Activated effector memory CD4-positive, alpha-beta T cell treated with anti-CD3 and anti-CD28 coated beads, Interleukin-2, amount 50 U/mL, for 16 hours (primary cell): ENCODE measurements at regions not wholly inside any gene's neighbourhood (a gene's known extent, or its start where the extent isn't known, plus 50 kb on each side); places are given as distances from the start of the nearest gene placed in this dataset.

Experiments used
- DNase-seq: peaks from one replicate; pipeline ENCODE4 v3.0.0-alpha.2; 2020

DNA sequence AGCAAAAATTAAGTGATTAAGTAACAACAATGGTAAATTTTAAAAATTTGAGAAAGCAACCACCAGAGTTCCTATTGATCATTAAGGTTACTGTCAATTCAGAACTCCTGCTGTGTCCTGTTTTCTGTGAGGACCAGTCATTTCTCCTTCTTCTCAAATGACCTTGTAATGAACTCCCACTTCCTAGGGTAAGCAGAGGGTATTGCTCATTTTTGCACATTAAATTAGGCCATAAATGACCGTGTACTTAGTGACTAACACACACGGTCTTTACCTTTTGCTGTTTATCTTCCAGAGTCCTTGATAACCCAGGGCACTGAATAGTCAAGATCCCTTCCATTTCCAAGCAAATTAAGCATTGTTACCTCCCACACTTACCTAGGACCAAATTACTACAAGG is 227.5 kb upstream of the LYPLAL1 start:
- no peak for DNase-seq

DNA sequence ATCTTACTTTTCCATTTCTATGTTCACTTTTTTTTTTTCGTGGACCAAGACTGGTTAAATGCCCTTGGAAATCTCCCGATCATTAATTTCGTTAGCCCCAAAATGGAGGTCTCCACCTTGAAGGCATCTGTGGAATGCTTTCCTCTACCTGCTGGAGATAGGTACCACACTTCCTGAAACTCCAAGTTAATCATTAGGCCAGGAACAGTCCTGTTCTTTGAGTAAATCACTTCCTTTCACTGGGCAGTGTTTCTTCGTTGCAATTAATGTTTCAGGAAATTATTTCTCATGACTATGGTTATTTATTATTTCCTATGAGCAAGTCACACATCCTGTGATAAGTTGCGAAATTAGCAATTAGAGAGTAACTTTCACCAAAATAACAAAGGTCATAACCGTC is 225.2 kb upstream of the LYPLAL1 start:
- DNase-seq: no peak

DNA sequence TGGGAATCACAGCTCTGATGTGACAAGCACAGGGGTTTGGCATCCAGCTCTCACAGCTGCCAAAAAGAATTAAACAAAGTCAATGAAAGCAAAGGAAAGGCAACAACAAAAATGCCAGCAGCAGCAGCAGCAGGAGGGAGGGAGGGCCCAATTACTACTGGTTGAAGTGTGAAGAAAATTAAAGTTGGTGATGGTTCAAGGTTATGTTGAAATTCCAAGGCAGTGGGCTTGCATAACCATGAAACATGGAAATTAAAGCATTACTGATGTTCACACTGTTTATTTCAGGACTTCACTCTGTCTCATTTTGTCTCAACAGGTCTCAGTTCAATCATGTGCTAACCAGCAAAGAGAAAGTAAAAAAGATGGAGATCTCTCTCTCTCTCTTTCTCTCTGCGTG is 220.3 kb upstream of the LYPLAL1 start:
- no peak for DNase-seq

DNA sequence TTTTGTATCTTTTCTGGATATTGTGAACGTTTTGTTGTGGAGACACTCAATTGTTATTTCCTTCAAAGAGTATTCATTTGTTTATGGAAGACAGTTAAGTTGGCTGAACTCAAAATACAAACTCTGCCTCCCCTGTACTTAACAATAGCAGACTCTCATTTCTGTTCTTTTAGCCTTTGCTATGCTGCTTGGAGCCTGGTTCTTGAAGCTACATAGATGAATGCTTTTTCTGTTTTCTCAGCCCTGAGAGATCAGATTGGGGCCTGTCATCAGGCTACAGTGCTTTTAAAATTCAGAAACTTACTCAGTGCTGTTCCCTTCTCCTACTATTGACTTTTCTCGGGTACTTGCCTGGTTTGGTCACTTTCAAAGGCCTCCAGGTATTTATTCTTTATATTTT is 215.7 kb upstream of the LYPLAL1 start:
- DNase-seq: no peak

DNA sequence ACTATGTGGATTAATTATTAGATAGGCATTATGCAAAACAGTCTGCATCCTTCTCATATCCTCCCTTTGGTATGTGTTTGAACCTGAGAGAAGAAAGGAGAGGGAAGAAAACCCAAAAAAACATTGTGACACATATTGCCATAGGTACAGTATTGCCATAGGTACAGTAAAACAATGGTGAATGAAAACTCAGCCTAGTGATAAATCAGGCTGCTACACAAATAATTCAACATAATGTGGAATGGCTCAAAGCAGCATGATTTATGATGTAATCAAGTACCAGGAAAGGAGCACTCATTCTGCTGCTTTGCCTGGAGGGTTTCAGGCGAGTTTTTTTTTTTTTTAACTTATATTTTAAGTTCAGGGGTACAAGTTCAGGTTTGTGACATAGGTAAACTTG is 213.9 kb upstream of the LYPLAL1 start:
- no peak for DNase-seq

DNA sequence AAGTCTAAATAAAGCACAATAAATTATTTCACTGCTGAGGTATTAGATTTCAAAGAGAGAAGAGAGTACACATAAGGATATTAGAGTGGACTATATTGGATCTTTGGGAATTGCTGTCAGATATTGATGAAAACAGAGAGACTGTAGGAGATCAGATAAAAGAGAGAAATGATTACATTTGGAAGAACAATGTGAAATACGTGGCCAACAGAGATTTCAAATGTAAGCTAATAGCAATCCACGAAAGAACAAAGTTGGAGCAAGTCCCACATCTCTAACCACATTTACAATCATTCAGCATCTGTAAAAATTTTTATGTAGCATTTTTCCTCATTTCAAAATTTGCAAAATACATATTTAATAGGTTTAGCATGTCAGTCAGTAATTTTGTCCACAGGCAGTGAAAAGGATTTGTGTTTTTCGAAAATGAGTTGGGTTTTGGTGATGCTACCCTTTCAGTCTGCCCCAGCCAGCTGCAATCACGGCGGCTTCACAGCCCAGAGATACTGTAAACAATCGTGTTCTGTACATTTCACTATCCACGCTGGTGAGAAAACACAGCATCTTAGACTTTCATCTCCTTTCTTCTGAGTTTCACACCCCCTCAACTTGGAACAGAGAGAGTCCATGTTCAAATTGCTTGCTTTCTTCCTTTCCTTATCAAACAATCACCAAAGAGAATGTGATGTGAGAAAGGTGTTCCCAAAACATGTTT is 209.1 kb upstream of the LYPLAL1 start:
- no peak for DNase-seq

DNA sequence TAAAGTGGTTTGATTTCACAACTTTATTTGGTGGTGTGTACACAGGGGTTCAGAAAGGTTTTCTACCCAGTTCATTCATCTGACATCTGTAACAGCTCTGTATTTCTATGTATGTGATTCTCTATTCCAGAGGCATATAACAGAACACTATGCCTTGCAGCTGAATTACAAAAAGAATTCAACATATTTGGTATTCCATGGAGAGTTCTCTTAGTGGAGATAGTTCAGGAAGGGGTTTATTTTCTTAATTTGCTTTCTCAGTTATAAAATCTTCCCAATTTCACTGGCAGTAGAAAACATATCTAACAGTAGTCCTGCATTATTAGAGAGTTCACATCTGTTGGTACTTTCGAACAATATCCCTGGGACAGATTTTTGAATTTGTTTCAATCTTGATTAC is 207.9 kb upstream of the LYPLAL1 start:
- no peak for DNase-seq

DNA sequence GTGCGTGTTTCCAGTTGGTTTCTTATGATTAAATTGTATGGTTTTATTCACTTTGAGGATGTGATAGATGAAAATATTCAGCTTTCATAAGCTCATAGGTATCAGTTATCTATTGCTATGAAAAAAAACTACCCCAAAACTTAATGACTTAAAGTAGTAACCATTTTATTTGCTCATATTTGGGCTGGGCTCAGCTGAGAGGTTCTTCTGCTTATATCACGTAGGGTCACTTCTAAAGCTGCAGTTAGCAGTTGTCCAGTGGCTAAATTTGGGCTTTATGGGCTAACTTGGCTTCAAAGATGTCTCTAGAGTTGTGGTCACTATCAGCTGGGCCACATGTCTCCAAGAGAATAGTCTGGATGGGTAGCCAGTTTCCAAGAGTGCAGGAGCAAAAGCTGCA is 206.4 kb upstream of the LYPLAL1 start:
- DNase-seq: no peak

DNA sequence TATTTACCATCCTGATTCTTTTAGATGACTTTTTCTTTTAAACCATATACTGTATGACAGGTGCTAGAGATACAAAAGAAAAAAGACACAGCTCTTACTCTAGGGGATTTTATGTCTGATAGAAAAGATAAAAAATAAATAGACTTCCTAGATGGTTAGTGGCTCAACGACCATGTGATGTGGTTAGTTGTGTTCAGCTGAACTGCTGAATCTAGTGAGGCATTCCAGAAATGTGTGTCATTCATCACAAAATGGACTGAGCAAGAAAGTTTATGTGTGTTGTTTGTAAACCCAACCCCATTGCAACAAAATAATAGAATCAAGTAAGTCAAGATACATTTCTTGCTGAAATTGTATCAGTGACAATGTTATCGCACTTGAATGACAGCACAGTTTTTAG is 205.8 kb upstream of the LYPLAL1 start:
- no peak for DNase-seq

DNA sequence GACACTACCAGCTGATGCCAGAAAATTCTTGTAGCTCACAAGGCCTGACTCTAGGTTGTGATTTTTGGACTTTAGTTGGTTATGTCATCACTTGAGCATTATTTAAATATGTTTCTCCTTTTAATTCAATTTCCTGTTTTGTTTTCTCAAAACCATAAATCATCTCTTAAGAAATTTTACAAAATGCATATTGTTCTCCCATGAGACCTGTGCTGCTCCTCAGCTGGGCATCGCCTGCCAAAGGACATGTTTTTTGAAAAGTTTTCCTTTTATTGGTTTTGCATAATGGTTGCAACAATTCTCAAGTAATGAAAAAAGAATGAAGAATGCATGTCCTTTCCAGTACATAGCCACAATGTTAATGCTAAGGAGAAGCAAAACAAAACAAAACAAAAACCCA is 204.7 kb upstream of the LYPLAL1 start:
- no peak for DNase-seq

DNA sequence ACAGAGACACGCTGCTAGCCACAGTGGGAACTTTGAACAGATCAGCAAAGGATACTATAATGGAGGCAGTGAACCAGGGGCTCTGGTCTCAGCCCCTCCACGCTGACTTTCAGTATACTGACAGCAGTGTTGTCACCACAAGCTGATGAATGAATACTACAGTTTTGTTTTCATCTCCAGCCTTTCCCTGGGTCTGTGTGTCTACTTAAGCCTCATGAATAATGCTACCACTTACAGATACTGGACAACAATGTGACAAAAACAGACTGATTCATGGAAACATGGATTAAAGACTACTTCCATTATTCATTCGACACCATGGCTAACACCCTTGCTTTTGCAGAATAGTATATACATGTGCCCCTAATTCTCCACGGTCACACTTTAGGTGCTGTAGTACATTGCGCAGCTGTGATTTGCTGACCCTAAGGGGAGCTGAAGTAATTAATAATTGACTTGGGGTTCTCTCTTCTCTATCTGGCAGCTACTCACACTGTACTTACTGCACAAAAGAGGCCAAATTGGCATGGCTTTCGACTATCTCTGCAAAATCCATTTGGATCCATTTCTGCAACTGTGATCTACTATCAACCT is 203.2 kb upstream of the LYPLAL1 start:
- no peak for DNase-seq

DNA sequence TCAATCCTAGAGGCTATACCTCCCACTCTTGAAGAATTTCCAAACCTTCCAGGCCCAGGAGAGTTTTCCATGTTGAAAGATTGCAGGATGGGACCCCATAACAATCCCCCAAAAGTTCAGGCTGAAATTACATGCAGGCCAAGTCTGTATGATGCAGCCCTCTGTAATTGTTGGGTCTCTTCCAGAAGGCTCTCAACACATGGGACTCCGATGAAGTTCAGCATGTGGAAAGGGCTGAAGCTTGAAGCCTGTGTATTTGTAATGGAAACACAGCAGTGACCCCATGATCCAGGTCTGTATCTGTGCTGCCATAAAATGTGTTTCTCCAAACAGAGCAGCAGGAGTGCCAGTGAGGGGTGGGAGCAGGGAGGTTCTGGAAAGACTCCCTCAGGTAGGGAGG is 202.5 kb upstream of the LYPLAL1 start:
- no peak for DNase-seq

DNA sequence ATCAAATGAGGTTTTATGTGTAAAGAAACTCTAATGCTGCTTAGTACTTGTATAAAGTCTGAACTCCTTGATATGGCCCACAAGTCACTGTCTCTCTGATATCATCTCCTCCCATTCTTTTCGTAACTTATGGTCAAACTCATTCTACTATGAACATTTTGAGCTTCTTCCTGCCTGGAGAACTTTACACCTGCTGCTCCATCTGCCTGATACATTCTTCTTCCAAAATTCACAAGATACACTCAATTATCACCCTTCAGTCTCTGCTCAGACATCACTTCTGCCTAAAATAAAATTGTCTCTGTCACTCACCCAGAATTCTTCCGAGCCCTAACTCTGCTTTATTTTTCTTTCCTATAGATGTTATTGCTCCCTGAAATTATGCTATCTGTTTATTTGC is 192.8 kb upstream of the LYPLAL1 start:
- DNase-seq: no peak

DNA sequence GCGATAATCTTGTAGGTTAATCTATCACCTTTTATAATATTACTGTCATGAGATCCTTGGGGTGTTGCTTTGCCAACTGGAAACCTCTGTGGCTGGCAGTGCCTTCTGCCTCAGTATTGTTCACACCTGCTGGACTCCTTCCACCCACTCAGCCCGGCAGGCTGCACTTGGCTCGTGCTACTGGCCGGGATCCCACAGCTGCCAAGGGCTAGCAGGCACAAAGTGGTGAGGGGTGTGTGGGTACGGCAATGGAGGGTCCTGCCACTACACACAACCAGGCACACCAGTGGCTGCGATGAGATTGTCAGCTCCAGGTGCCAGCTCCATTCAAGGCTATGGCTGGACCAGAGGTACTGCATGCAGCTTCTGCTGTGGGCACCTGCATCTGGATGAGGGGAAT is 191.2 kb upstream of the LYPLAL1 start:
- DNase-seq: no peak

DNA sequence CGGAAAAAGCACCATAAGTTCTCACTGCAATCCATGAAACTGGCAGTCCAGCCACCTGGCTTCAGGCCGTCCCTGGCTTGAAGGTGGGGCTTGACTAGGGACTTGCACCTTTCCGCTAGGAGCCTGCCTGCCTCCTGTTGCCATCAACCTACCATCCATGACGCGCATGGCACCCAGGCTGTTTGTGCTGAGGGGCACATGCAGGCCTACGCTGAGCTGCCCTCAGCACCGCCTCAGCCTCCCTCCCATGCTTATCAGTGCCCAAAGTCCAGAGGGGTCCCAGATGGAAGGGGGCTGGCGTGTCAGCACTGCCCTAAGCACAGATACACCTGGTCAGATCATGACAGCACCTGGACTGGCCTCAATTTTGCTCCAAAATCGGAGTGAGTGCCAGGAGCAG is 190.2 kb upstream of the LYPLAL1 start:
- no peak for DNase-seq

DNA sequence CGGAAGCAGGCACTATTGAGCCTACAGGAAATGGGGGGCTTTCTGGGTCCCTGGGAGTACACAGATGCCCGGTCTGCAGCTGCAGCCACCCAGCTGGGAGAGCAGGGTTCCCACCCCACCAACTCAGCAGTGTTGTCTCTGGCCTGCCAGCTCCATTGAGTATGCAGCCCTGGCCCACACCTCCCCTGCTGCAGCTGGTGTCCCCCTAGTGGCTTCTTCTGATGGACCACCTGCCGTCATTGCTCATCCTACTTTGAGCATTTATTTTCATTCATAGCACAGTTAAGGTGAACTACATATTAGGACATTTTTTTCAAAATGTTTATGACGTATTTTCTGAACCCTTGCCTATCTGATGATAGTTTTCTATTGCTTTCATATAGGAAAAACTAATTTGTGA is 189.8 kb upstream of the LYPLAL1 start:
- DNase-seq: no peak

DNA sequence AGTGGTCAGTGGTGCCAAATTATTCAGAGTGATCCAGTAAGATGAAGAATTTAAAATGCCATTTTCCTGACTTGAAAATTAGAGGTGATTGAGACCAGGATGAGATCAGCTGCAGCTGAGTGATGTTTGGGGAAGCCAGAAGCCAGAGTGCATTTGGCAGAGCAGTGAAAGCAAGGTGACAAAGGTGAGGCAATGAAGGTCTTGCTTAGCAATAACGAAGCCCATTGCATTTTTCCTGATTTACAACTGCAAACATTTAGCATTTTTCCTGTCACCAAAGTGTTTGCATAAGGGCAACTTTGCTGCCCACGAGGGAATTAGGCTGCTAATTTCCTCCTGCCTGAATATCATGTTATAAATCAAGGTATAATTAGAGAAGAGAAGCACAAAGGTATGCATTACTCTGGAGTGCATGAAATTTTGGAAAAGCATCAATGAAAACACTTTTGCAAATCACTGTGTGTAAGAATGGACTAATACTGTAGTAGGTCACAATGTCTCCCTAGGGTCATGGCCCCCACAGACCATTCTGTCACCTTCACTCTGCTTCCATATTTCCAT is 188.2 kb upstream of the LYPLAL1 start:
- no peak for DNase-seq

DNA sequence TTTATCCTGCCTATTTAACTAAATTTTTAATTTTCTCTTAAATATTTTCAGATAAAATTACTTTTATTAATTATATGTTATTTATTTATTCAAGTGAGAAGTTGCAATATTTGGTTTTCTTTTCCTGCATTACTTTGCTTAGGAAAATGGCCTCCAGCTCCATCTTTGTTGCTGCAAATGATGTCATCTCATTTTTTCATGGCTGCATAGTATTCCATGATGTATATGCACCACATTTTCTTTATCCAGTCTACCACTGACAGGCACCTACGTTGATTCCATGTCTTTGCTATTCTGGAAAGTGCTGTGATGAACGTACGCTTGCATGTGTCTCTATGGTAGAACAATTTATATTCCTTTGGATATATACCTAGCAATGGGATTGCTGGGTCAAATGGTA is 186.9 kb upstream of the LYPLAL1 start:
- no peak for DNase-seq

DNA sequence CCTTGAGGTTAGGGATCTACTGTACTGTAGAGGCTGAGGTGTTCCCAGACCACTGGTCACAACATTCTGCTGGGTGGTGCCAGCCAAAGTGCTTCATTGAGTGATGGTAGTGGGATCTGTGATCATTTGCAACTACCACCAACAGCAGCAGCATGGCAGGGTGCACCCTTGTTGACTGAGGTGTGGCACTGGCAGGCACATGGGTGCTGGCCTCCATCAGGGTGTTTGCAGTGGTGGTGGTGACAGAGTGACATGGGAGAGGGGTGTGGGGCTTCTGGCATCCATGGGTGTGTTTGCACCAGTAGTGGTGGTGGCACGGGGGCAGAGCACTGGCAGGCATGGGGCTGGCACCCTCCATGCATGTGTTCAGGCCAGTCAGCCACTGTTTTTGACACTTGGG is 183.7 kb upstream of the LYPLAL1 start:
- DNase-seq: no peak

DNA sequence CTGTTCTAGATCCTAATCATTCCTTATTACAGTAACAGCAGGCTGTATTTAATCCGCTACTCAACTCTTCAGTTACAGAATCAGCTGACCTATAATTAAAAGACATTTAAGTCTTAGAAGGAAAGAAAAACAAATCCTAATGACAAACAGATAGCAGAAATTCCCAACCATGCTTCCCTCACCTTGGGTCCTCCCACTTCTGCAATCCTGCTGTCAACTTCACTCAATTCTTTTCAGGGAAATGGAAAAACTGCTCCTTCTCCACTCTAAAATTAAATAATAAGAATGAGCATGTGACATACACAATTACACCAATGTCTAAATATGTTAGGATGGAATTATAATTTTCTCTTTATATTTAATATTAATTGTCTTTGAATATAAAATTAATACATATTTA is 182.6 kb upstream of the LYPLAL1 start:
- DNase-seq: no peak

DNA sequence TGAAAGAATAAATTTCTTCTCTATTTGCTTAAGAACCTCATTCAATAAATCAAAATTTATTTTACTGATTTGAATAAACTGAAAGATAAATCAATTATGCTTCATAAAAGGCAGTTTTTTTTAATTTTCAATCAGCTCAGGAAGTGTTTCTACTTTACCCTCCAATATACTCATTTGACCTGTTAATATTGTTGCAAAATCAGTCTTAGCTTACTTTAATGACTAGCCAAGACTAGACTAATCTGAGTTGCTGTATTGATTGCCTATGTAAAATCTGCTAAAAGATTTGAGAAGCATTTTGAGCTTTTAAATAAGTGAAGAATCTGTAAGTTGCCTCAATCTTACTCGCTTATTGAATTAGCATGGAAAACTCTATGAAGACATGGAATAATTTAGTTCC is 179.1 kb upstream of the LYPLAL1 start:
- no peak for DNase-seq

DNA sequence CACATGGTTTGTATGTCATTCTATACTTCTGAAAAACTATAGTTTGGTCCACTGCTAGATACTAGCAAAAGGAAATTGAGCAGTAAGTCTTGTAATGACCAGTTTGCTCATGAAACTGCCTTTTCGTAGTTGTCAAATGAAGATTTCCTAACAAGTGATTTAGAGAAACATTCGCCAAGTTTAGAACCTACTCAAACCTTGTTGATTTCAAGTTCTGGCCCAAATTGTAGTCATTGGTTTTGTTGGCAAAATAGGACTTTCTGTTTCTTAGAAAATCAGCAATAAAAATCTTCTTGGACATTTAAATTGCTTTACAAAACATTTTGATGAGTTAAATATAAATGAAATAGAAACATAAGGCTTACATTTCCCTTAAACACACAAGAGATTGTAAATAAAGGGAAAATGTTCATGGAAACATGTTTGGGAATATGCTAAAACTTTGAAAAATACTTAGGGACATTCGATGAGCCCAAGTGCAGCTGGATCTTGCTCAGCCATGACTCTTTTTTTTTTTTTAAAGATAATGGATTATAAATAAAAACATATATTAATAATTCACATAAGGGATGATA is 178.5 kb upstream of the LYPLAL1 start:
- DNase-seq: no peak

DNA sequence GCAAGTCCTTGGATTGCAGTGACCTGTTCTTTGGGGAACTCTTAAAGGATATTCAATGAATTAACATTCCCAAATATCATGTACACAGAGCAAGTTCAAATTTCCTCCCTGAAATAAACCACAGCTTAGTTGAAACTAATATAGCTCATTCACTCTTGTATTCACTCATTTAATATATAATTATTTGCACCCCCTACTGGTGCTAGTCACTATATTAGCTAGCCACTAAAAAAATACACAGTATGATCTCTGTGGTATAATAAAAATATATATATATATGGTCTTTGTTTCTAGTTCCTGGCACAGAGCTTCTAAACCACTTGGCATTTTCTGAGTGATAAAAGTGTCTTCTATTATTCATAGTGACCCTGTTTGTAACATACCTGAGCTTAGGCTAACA is 177.3 kb upstream of the LYPLAL1 start:
- no peak for DNase-seq

DNA sequence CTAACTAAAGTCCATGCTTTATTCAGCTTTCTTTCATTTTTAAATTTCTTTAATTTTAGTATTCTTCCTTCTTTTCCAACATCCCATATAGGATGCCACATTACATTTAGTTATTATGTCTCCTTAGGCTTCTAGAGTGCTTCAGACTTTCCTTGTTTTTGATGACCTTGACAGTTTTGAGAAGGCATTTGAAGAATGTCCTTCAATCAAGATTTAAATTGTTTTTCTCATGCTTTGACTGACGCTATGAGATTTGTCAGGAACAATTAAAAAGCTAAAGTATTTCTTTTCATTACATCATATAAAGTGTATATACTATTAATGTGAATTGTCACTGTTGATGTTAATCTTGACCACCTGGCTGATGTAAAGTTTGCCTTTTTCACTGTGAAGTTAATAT is 173.7 kb upstream of the LYPLAL1 start:
- no peak for DNase-seq

DNA sequence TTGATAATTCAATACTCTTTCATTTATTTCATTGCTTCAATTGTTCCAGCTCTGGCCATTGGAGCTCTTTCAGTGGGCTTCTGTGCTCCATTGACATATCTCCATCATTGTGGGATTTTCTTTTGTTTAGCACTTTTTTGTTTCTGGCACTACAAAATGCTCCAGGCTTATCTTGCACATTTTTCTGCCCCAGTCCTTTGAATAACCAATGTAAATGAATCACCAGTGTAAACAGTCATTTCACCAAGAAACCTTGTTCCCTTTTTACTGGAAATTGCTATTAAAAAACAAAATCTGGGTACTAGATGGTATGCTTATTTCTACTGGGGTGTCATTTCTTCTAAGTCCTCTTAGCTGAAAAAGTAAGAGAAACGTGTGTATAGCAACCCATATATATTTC is 173.0 kb upstream of the LYPLAL1 start:
- DNase-seq: no peak
